GM18499 (cell line): ENCODE measurements at regions not wholly inside any gene's neighbourhood (a gene's known extent, or its start where the extent isn't known, plus 50 kb on each side); places are given as distances from the start of the nearest gene placed in this dataset.
"Not testable (repeated sequence)": the region's sequence is repeated elsewhere in the genome, so short reads cannot be mapped to it uniquely, and the experiment has no call there.

Source experiments
- ATAC-seq: cut with Tn5 transposase; IDR thresholded peaks from one replicate; pipeline ENCODE4 v1.9.1; 2021; ENCODE audit warnings: moderate number of reproducible peaks; ENCODE audit not compliant: insufficient read depth, unreplicated experiment

DNA sequence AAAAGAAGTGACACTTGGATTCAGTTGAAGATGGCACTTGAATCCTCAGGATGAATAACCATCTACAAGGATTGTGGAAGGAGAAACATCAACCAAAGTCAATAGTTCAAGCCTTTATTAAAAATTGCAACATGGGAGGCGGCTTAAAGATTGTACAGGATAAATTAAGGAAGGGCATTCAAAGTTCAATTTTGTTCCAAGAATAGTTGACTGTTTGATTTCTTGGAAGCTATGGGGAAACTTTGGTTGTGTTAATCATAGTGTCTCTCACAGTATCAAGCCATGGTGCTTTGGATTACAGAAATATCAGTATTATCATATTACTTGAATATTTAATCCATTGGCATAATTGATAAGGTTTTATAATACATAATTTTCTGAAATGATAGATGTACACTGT, 1844.3 kb downstream of the MAT2B start:
- ATAC-seq = no peak

DNA sequence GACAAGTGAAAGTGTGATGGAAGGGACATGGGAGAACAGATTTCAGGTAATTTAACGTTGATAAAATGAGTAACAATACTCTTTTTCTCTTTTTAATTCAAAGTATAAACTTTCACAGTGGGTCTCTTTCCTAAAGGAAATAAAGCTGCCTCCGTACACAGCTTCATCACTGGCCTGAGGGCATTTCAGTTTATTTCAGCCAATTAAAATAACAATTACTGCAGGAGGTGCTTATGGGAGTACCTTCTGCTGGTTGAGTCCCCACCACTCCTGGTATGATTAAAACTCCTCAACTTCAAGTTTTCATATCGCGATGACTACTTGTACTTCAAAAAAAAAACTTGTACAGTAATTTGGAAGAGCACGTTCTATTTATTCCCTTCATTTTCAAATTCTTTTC, 1845.9 kb downstream of the MAT2B start:
- no peak for ATAC-seq

DNA sequence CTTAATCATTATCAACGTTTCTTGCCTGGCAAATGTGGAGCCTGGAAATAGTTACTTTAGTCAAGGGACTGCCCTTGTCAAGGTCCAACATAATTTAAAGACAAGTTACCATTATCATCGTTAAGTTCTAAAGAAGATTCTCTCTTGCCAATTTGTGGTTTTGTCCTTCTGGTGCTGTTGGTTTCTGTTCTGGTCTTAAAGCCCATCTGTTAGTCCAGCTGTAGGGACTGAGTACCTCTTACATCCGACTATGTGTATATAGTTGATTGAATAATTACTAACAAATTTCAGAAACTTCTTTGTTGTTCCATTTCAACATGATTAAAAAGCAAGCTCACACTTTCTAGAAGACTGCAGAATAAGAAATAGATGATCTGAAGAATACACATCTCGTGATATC, 1854.9 kb downstream of the MAT2B start:
- no peak for ATAC-seq

- no peak for ATAC-seq
Observed at GRCh38 chr5:165360784-165361542, 1855.5 kb downstream of the MAT2B start.

- ATAC-seq = no peak
Observed at GRCh38 chr5:165370233-165370632, 1864.8 kb downstream of the MAT2B start.

DNA sequence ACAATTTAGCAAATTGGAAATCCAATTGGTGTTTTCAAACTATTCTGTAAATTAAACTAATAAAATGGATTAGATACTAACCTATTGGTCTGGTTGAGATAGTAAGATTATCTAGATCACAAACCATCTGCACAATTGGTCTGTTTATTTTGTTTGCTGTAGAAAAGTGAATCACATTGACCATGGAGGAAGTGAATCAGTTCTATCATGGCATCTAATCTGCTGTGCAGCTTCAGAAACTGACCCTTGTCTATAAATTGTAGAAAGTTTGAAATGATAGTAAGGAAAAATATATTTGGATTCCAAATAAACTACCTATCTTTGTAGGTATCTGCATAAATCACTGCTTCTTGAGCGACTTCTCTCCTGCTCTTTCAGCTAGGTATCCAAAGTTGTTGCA, 1865.4 kb downstream of the MAT2B start:
- no peak for ATAC-seq

DNA sequence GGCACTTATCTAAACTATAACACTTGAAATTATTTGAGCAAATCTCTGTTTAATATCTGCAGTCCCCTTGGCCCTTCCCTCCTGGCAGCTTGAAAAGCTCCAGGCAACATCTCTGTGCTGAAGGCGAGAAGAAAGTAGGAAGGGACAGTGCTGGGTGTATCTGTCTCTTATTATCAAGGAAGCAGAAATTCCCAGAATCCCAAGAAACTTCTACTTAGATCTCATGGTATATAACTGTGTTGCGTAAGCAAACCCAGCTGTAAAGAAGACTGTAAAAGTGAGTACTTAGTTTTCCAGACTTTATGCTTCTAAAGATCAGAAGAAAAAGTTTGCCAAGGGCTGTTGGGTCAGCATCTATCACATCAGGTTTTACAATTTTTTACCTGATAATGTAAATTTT, 1869.8 kb downstream of the MAT2B start:
- no peak for ATAC-seq

DNA sequence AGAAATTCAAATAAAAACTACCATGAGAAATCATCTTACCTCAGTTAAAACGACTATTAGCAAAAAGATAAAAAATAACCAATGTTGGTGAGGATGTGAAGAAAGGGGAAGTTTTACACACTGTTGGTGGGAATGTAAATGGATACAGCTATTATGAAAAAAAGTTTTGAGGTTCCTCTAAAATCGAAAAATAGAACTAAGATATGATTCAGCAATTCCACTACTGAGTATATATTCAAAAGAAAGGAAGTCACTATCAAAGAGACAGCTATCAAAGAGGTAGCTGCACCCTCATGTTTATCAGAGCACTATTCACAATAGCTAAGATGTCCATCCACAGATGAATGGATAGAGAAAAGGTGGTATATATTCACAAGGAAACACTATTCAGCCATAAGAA, 1888.4 kb downstream of the MAT2B start:
- no peak for ATAC-seq

DNA sequence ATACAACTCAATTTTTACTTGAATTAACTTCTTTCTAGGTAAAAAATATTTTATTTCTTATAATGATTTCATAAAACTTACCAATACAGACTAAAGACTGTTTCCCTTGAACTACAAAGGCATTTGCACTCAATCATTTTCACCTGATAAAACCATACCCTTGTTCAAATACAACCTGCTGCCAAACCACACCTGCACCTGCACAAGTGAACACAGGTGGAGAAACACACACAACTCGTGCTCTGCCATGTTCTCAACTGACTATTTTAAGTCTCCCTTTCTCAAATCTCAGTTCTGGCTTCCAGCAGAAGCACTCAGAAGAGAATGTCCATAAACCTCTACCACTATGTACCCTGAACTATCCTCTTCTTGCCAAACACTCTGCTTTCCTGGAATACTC, 1892.1 kb downstream of the MAT2B start:
- no peak for ATAC-seq

- ATAC-seq = no peak
Observed at GRCh38 chr5:165400086-165400485, 1894.7 kb downstream of the MAT2B start.

DNA sequence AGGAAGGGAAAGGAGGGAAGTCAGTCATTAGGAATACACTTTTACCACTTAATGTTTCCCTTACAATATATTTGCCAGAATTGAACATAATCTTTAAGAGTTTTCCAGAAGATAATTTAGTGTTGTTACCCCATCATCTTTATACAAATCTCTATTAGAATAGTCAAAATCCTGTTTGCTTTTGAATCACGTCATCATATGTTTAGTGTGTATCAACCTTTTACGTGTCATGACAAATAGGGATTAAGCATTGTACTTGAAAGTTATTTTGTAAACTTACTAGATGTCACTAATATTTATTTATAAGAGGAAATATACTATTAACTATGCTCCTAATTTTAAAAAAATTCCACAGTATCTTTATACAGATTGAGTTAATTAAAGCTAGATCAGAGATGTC, 1899.5 kb downstream of the MAT2B start:
- ATAC-seq = no peak

DNA sequence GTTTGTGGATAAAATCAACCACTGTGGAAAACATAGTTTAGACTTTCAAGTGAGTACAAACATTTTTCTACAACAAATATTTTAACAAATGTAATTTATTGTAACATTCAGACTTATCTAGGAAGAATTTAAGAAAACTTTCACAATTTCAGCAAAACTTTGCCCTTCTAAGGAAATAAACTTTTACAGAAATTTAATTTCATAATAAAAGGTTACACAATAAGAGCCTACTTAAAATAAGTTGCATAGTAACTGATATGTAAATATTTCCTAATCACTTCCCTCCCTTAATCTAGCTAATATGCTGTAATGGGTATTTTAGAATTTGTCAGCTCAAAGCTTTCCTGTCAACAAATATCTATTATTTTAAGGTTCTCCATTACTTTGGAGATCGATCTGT, 1899.9 kb downstream of the MAT2B start:
- ATAC-seq = no peak

DNA sequence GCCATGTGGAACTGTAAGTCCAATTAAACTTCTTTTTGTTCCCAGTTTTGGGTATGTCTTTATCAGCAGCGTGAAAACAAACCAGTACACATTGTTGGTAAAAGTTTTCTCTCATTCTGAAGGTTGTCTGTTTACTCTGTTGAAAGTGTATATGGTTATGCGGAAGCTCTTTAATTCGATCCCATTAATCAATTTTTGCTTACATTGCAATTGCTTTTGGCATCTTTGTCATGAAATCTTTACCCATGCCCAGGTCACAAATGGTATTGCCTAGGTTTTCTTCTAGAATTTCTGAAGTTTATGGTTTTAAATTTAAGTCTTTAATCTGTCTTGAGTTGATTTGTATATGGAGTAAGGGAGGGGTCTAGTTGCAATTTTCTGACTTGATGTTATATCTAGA, 1901.9 kb downstream of the MAT2B start:
- no peak for ATAC-seq

GRCh38 chr5:165410476-165410875, 1905.1 kb downstream of the MAT2B start:
- ATAC-seq = no peak

DNA sequence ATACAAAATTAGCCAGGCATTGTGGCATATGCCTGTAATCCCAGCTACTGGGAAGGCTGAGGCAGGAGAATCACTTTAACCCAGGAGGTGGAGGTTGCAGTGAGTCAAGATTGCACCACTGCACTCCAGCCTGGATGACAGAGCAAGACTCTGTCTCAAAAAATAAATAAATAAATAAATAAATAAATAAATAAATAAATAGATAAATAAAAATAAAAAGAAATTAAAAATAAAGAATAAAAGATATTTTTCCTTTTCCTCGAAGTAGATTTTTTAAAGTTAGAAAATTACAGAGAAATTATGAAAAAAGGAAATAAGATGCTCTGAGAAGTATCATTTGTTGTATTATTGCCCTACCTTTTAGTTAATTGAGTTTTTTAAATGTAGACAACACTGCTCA, 1906.1 kb downstream of the MAT2B start:
- not testable (repeated sequence) for ATAC-seq

DNA sequence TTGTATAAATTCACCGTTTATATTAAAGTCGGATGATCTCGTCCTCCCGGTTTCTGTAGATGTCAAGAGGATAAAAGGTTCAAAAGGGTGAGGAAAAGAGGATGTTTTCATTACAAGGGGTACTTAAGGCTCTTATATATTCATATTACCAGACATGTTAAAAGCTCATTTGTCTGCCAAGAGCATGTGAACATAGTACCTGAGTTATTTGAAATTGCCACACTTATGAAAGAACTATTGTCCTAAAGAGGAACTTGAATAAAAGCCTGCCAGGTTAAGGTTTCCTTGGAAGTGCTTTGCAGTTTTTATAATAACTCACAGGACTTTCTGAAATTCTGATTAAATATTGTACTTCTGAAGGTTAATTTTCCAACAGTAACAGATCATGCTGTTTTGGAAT, 1915.1 kb downstream of the MAT2B start:
- ATAC-seq = no peak

GRCh38 chr5:165423697-165424299, 1918.4 kb downstream of the MAT2B start:
- no peak for ATAC-seq

DNA sequence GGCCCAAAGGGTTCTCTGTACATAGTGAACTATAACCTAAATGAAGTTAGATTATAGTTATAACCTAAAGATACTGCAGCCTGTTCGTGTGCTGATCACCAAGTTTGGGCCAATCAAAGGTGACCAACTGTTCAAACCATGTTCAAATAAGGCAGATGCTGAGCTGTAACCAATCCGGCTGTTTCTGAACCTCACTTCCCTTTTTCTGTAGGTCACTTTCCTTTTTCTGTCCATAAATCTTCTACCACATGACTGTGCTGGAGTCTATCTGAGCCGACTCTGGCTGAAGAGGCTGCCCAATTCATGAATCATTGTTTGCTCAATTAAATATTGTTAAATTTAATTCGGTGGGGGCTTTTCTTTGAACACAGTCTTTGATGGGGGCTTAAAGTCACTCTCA, 1920.2 kb downstream of the MAT2B start:
- no peak for ATAC-seq

GRCh38 chr5:165448753-165449152, 1943.3 kb downstream of the MAT2B start:
- no peak for ATAC-seq

DNA sequence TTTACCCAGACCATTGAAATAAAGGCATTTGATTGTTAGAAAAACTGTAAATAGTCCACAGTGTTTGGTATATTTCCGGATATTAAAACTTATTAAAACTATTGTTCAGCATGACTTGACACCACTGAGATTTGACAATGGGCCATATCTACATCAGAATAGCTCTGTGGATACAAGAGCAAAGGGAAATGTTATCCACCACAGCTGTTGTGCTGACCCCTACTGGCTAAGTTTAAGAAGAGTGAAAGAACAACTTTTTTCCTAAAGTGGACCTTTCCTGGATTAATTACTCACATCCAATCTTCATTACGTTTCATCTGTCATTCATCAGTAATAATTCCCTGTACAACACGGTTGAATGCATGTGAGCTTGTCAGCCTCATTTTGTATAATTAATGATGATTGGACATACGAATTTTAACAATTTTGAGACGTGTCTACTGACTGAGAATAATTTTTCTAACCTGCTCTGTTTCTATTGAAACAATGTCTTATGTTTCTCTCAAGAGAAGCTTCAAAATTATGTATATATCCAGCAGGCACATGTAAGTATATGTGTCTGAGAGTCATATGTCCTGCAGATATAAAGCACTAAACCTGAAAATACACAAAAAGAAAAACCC, 1952.6 kb downstream of the MAT2B start:
- no peak for ATAC-seq

GRCh38 chr5:165459232-165459631, 1953.8 kb downstream of the MAT2B start:
- ATAC-seq = no peak

DNA sequence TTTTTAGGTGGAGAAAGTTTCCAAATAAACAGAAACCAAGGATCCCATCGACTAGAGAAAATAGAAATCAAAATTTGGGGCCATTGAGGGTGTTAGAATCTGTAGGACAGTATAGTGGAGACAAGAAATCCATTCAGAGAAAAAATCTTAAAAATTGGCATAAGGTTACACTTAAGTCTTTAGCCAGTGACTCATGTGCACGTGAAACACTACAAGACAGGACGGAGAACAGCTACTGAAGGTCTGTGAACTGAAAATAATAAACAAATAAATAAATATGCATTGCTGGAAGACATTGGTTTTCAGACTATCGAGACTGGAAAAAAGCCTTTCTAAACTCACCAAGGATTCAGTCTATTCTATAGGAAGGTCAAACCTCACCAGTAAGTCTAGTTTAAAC, 1955.5 kb downstream of the MAT2B start:
- ATAC-seq = no peak
